ENCODE measurements at regions not wholly inside any gene's neighbourhood (a gene's known extent, or its start where the extent isn't known, plus 50 kb on each side); places are given as distances from the start of the nearest gene placed in this dataset.
"Not testable (repeated sequence)": the region's sequence is repeated elsewhere in the genome, so short reads cannot be mapped to it uniquely, and the experiment has no call there.

DNA sequence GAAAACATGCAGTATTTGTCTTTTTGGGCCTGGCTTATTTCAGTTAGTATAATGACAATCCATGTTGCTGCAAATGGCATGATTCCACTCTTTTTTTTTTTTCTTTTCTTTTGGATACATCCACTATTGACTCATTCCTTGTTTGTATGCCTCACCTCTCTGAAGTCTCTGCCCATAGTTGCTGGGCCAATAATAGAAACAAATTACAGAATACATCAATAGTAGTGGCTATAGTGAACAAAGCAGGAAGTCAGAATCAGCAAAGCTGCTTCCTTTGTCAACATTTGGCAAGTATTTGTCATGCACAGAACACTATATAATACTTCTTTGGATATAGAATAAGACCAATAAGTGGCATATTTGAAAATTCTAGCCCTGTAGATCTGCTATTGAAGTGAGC, 609.7 kb downstream of the STK39 start:
- H3K9me3 ChIP-seq (ENCODE audit: insufficient read depth, low read length), result no peaks in the 10 kb centered on the region
- no peak overlapping the region for H3K27ac ChIP-seq (ENCODE audit: low read length)
- no peak overlapping the region for H3K4me2 ChIP-seq (ENCODE audit: low read length)
- H4K20me1 ChIP-seq (ENCODE audit: insufficient read depth, low read length), result no peaks in the 10 kb centered on the region
- H3K9ac ChIP-seq (ENCODE audit: low read length), result no peak overlapping the region
- H3K4me1 ChIP-seq (ENCODE audit: low read length), result no peaks in the 10 kb centered on the region
- H3K36me3 ChIP-seq (replicated peaks; ENCODE audit: low read depth, low read length), result no peaks in the 10 kb centered on the region
- H3K27me3 ChIP-seq (ENCODE audit: low read depth, low read length), result no peaks in the 10 kb centered on the region
- no peaks in the 10 kb centered on the region for H3K79me2 ChIP-seq (ENCODE audit: low read length)
- no peak overlapping the region for H3K4me3 ChIP-seq (ENCODE audit: low read length)
- no peak overlapping the region for H2AFZ ChIP-seq (ENCODE audit: low read depth, low read length)
- TF ChIP-seq CTCF (IDR thresholded peaks at IDR 0.05; ENCODE audit: low read depth, low read length) (no peak), EZH2phosphoT487 (IDR thresholded peaks at IDR 0.05; ENCODE audit: low read depth) (no peak)

DNA sequence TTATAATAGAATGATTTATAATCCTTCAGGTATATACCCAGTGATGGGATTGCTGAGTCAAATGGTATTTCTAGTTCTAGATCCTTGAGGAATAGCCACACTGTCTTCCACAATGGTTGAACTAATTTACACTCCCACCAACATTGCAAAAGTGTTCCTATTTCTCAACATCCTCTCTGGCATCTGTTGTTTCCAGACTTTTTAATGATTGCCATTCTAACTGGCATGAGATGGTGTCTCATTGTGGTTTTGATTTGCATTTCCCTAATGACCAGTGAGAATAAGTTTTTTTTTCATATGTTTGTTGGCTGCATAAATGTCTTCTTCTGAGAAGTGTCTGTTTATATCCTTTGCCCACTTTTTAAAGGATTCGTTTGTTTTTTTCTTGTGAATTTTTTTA, 615.1 kb downstream of the STK39 start:
- H3K9me3 ChIP-seq (ENCODE audit: insufficient read depth, low read length), result not testable (repeated sequence)

DNA sequence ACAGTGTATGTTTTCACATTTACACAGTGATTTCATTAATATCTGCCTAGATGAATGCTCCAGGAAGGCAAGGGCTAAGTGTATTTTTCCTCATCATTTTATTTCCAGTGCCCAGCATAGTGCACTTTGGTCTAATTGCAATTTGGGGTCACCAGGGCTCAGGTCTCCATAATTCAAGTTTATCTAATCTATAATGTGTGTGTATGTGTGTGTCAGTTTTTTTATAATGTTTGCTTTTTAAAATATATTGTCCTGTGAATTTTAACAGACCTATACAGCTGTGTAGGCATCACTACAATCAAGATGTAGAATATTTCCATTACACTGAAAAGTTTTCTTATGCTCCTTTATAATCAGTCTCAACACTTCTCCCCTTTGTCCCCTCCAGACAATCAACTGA, 620.4 kb downstream of the STK39 start:
- no peak overlapping the region for H3K27ac ChIP-seq (ENCODE audit: low read length)

More for the DNA sequence above, 615.1 kb downstream of the STK39 start:
- H4K20me1 ChIP-seq (ENCODE audit: insufficient read depth, low read length); H3K27ac ChIP-seq (ENCODE audit: low read length); H3K4me2 ChIP-seq (ENCODE audit: low read length); H2AFZ ChIP-seq (ENCODE audit: low read depth, low read length); H3K4me3 ChIP-seq (ENCODE audit: low read length); H3K9ac ChIP-seq (ENCODE audit: low read length); H3K27me3 ChIP-seq (ENCODE audit: low read depth, low read length); H3K36me3 ChIP-seq (replicated peaks; ENCODE audit: low read depth, low read length); H3K4me1 ChIP-seq (ENCODE audit: low read length); H3K79me2 ChIP-seq (ENCODE audit: low read length): not testable (repeated sequence)

GRCh38 chr2:167626301-167626700, 621.1 kb downstream of the STK39 start:
- Histone ChIP-seq H3K27me3 (ENCODE audit: low read depth, low read length) (no peaks in the 10 kb centered on the region), H3K9me3 (ENCODE audit: insufficient read depth, low read length) (no peaks in the 10 kb centered on the region), H4K20me1 (ENCODE audit: insufficient read depth, low read length) (no peaks in the 10 kb centered on the region), H3K27ac (ENCODE audit: low read length) (no peak overlapping the region), H3K79me2 (ENCODE audit: low read length) (no peaks in the 10 kb centered on the region), H3K4me1 (ENCODE audit: low read length) (peaks cover 3% of the 10 kb centered on the region), H2AFZ (ENCODE audit: low read depth, low read length) (no peak overlapping the region), H3K4me2 (ENCODE audit: low read length) (no peak overlapping the region), H3K9ac (ENCODE audit: low read length) (no peak overlapping the region), H3K36me3 (replicated peaks; ENCODE audit: low read depth, low read length) (no peaks in the 10 kb centered on the region), H3K4me3 (ENCODE audit: low read length) (no peak overlapping the region)
- TF ChIP-seq EZH2phosphoT487 (IDR thresholded peaks at IDR 0.05; ENCODE audit: low read depth), result no peak

More for the DNA sequence above, 620.4 kb downstream of the STK39 start:
- H3K79me2 ChIP-seq (ENCODE audit: low read length), result no peaks in the 10 kb centered on the region
- no peak overlapping the region for H3K4me3 ChIP-seq (ENCODE audit: low read length)
- H3K36me3 ChIP-seq (replicated peaks; ENCODE audit: low read depth, low read length), result no peaks in the 10 kb centered on the region
- H3K9me3 ChIP-seq (ENCODE audit: insufficient read depth, low read length), result no peaks in the 10 kb centered on the region
- H3K4me1 ChIP-seq (ENCODE audit: low read length), result peaks cover 3% of the 10 kb centered on the region
- H3K4me2 ChIP-seq (ENCODE audit: low read length), result no peak overlapping the region
- H3K27me3 ChIP-seq (ENCODE audit: low read depth, low read length), result no peaks in the 10 kb centered on the region
- no peak for TF ChIP-seq EZH2phosphoT487 (IDR thresholded peaks at IDR 0.05; ENCODE audit: low read depth)
- no peak for TF ChIP-seq CTCF (IDR thresholded peaks at IDR 0.05; ENCODE audit: low read depth, low read length)
- no peak overlapping the region for H3K9ac ChIP-seq (ENCODE audit: low read length)
- H2AFZ ChIP-seq (ENCODE audit: low read depth, low read length), result no peak overlapping the region
- no peaks in the 10 kb centered on the region for H4K20me1 ChIP-seq (ENCODE audit: insufficient read depth, low read length)

DNA sequence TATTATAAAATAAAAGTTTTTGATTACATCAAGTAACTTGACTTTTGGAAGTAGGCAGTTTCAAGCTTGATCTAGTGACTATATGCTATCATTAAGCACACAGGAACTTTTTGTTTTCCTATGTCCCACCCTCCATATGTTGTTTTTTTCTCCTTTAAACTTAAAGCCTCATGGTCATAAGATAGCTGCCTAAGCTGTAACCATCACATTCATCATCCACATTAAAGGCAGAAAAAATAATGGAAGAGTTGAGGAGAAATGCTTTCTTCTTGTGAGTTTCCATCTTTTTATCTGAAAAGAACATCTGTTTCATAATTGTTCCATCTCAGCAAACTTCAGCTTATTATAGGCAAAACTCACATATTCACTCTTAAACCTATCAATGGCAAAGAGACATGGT, 630.4 kb downstream of the STK39 start:
- Histone ChIP-seq H3K4me1 (ENCODE audit: low read length) (peaks cover 5% of the 10 kb centered on the region; the same call in 1 of the 2 replicates), H3K27me3 (ENCODE audit: low read depth, low read length) (no peaks in the 10 kb centered on the region), H3K27ac (ENCODE audit: low read length) (no peak overlapping the region), H3K4me2 (ENCODE audit: low read length) (no peak overlapping the region), H3K9ac (ENCODE audit: low read length) (no peak overlapping the region), H3K79me2 (ENCODE audit: low read length) (no peaks in the 10 kb centered on the region), H3K9me3 (ENCODE audit: insufficient read depth, low read length) (no peaks in the 10 kb centered on the region), H3K36me3 (replicated peaks; ENCODE audit: low read depth, low read length) (no peaks in the 10 kb centered on the region), H3K4me3 (ENCODE audit: low read length) (no peak overlapping the region), H2AFZ (ENCODE audit: low read depth, low read length) (no peak overlapping the region), H4K20me1 (ENCODE audit: insufficient read depth, low read length) (no peaks in the 10 kb centered on the region)
- TF ChIP-seq CTCF (IDR thresholded peaks at IDR 0.05; ENCODE audit: low read depth, low read length), result no peak
- no peak for TF ChIP-seq EZH2phosphoT487 (IDR thresholded peaks at IDR 0.05; ENCODE audit: low read depth)

Measured in OCI-LY3 (cell line).